SW480 (cell line): ENCODE measurements at regions not wholly inside any gene's neighbourhood (a gene's known extent, or its start where the extent isn't known, plus 50 kb on each side); places are given as distances from the start of the nearest gene placed in this dataset.
"Not testable (repeated sequence)": the region's sequence is repeated elsewhere in the genome, so short reads cannot be mapped to it uniquely, and the experiment has no call there.

Source experiments
- DNase-seq: peaks from one replicate; pipeline ENCODE4 v3.0.0-alpha.2; 2016; ENCODE audit warnings: low spot score

DNA sequence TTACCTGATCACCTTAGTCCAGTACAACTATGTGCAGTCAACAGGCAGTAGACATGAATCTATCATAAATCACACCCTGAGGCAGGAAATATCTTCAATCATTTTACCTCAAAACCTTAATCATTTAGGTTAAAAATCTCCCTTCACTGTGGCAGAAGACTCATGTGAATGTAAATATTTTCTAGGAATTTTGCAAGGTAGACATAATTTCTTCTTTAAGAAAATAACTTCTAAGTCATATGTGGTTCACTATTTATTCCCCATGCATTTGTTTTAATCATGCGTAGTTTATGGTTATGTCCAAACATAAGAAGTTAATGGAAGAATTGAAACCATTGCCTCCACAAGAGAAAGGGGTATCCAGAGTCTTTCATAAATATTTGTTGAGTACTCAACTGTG is 97.0 kb downstream of the HMHB1 start:
- DNase-seq = no peak

DNA sequence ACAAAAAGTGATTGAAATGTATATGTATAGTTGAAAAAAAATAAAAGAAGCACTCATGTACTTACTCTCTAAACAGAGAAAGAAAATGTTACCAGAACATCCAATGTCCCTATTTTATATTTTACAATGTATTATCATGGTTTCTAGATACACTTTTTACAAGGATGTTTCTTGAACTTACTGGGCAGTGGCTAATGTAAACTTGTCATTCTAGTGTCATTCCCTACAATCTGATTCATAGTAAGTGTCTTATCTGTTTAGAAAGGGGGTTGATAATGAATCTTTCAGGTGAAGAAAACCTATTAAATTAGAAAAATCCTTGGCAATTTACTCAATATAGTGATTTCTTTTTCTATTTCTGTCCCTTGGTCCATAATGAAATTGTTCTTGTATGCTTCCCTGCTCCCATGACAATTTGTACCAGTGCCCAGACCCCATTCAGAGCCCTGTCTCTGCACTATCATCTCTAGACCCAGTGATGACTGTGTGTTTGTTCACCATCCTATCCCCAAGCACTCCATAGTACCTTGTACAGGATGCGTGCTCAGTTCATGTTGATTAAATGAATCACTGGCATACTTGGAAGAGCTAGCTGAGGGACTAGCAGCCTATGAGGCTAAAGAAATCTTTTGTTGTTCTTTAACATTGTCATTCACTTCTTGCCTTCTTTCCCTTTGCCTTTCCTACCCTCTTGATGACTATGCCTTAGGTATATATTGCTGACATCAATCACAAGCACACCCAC is 101.2 kb downstream of the HMHB1 start:
- no peak for DNase-seq

DNA sequence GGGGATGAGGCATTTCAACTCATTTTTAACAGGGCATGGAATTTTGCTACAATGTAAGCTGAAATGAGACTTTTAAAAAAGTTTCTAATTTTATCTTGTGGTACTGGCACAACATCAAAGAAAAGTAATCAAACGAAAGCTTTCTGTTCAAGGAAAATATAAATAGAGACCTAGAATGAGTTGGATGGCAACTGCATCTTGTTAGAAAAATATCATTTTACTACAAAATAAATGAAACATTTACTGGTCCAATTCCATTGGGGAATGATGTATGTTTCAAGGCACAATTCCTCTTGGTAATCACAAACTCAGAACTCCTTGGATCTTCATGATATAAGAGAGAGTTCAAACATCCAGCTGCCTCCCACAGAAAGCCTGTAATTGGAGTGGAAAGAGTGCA is 102.8 kb downstream of the HMHB1 start:
- no peak for DNase-seq

DNA sequence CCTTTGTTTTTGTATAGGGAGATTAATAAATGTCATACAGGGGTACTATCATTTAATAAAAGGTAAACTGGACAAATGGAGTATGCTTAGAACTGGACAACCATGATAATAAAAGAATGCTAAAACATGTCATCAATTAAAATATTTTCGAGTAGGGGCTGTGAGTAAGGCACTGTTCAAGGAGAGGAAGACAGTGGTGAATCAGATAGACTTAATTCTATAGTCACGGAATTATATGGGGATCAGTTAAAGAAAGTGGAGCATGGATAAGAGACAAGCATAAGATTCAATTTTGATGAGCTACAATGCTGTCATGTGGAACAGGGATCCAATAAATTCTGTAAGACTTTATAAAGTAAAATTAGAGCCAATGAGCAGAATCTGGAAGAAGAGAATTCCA is 104.5 kb downstream of the HMHB1 start:
- DNase-seq = no peak

DNA sequence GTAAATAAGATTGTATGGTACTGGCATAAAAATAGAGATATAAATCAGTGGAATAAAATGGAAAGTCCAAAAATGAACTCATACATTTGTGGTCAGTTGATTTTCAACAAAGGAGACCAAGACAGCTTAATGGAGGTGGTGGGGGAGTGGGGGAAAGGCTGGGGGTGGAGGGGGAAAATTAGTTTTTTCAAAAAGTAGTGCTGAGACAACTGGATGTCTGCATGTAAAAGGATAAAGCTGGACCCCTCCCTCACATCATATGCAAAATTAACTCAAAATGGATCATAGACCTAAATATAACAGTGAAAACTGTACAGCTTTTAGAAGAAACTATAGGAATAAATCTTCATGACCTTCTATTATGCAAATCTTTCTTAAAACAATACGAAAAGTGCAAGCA is 107.0 kb downstream of the HMHB1 start:
- DNase-seq = no peak

DNA sequence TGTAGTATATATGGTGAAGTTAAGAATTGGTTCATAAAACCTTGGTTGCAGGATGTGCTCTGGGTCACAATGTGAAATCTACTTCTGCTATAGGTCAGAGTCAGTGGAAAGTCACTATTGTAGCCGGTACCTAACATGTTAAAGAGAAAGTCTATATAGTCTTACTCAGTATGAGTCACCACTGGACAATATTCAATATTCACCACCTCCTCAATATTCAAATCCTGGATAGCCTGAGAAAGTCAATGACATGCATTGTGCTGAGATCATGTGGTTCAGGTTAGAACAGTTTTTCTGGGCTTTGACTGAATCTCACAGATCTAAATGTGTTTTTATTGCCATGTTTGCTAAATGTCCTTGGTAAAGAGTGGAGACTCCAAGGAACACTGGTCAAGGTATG is 108.8 kb downstream of the HMHB1 start:
- no peak for DNase-seq

GRCh38 chr5:143921525-143922311 is 109.8 kb downstream of the HMHB1 start:
- DNase-seq = no peak

DNA sequence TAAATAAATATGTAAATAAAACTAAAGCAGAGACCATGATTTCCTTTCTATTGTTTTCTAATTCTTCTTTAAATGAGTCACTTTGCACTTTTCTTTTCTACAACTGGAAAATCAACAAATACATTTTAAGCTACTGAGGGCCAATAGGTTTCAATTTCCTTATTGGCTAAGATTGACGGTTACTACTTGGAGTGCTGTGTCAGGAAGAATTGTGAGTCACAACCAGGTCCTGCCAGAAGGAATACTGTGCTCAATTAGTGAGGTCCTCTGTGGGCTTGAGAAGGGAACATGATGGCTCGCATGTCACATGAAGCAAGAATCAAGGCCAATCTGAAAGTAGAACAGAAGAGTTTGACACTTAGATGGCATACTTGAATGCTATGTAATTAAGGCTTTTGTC is 110.8 kb downstream of the HMHB1 start:
- DNase-seq = no peak

DNA sequence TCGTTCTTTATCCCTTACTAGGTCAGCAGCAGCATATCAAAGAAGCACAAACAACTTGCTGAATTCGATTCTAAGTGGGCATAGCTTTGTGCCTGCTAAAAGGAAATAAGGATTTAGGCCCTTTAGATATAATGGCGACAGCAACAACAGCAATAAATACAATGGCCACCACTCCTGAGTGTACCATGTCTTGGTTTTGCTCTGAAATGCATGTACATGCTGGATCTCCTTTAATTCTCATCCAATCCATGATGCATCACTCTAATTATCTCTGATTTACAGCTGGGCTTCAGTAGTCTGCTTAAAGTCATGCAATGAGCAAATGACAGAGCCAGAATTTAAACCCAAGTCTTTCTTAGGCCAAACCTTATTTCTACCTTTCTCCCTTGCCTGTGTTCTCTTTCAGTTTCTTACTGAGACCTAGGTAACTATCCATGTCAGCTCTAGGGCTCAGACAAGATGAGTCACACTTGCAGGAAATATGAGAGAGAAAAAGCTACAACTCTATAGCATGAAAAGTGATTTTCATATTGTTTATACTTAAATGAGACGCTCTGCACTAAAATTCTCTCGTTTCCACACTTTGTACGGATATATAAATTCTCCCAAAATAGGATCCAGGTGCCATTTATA is 111.8 kb downstream of the HMHB1 start:
- peak; percentile 7 for DNase-seq

- DNase-seq = no peak
Measured at GRCh38 chr5:143924311-143924978, 112.5 kb downstream of the HMHB1 start.

DNA sequence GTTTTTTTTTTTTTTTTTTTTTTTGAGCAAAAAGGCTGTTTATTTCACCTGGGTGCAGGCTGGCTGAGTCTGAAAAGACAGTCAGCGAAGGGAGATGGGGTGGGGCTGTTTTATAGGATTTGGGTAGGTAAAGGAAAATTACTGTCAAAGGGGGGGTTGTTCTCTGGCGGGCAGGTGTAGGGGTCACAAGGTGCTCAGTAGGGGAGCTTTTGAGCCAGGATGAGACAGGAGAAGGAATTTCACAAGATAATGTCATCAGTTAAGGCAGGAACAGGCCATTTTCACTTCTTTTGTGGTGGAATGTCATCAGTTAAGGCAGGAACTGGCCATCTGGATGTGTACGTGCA is 113.0 kb downstream of the HMHB1 start:
- not testable (repeated sequence) for DNase-seq

DNA sequence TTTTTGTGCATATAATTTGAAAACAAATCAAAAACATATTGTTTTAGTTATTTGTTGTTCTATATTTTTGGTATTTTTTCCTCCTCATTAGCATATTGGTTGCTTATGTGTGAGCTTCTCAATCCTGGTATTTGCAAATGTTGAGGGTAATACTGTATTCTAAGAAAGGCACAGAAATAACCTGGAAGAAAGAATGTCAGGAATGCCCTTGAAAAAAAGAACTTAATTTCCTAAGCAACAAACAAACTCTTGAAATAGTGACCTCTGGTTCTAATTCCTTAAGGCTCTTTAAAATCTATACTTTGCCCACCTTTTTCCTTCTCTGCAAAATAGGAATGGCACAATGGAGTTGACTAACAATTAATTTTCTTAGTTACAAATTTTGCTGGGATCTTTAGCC is 117.5 kb downstream of the HMHB1 start:
- no peak for DNase-seq

DNA sequence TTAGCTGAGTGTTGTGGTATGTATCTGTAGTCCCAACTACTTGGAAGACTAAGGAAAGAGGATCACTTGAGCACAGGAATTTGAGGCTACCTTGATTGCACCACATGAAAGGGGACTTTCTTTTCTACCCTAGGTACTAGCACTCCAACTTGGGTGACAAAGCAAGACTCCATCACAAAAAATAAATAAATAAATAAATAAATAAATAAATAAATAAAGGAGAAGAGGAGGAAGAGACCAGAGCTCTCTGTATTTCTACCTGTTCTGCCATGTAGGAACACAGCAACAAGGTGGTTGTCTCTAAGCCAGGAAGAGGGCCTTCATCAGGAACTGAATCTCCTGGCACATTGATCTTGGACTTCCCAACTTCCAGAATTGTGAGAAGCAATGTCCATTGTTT is 118.6 kb downstream of the HMHB1 start:
- no peak for DNase-seq

DNA sequence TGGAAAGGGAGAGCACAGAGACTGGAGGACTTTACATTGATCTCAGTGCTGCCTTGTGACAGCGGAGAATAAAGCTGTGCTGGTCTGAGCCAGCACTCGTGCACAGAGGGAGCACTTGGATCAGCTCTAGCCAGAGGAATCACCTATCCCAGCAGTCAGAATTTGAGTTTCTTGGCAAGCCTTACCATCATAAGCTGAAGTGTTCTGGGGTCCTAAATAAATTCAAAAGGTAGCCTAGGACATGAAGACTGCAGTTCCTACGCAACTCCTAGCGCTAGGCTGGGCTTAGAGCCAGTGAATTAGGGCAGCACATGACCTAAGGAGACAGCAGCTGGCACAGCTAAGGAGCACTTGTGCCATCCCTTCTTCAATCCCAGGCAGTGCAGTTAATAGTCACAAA is 119.5 kb downstream of the HMHB1 start:
- DNase-seq = no peak

DNA sequence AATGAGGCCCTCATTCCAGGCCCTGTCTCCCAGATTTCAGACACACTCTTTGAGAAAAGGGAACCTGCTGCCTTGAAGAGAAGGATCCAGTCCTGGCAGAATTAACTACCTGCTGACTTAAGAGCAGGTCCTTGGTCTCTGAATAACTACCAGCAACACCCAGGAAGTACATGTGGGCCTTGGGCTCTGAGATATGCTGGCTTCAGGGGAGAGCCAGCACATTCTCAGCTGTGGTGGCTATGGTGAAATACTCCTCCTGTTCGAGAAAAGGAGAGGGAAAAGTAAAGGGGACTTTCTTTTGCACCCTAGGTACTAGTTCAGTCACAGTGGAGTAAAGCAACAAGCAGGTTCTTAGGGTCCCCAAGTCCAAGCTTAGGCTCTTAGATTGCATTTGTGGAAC is 120.0 kb downstream of the HMHB1 start:
- DNase-seq = no peak

DNA sequence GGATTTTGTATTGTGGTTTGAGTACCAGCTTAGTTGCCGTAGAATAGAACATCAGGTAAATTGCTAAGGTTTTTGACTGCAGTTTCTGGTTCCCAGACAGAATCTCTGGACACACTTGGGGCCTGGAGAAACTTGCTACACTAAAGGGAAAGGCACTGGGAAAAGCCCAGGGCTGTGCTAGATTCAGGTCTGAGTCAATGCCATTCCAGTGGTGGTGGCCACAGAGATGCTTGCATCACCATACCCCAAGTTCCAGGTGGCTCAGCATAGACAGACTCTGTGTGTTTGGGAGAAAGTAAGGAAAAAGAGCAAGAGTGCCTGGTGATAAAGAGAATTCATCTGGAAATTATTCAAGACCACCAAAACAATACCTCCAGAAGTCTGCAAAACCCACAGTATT is 120.6 kb downstream of the HMHB1 start:
- DNase-seq = no peak

GRCh38 chr5:143933451-143933850 is 121.5 kb downstream of the HMHB1 start:
- no peak for DNase-seq

- DNase-seq = no peak
Measured at GRCh38 chr5:143934821-143935220, 122.9 kb downstream of the HMHB1 start.

DNA sequence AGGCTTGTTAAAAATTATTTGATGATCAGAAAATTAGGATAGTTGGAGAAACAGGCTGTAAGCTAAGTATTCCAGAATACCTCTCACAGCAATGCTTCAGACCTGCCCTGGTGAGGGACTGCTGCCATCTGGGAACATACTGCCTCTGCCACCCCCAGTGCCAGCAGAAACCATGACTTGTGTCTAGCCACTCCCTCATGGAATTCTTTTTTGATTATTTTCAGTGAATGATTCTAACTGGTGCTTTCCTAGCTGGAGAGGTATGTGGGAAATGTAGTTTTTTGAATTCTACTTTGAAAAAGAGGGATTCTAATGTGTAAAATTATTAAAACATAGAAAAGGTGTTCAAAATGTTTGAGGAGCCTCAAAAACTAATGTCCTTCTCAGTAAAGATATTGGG is 126.3 kb downstream of the HMHB1 start:
- no peak for DNase-seq

- DNase-seq = no peak
Measured at GRCh38 chr5:143946837-143947236, 134.9 kb downstream of the HMHB1 start.

- no peak for DNase-seq
Measured at GRCh38 chr5:143947313-143947712, 135.4 kb downstream of the HMHB1 start.

- DNase-seq = no peak
Measured at GRCh38 chr5:143952809-143953208, 140.8 kb downstream of the HMHB1 start.

GRCh38 chr5:143953851-143954250 is 141.9 kb downstream of the HMHB1 start:
- DNase-seq = no peak
